DND-41 (cell line): ENCODE measurements at regions not wholly inside any gene's neighbourhood (a gene's known extent, or its start where the extent isn't known, plus 50 kb on each side); places are given as distances from the start of the nearest gene placed in this dataset.

Experiments used
- ATAC-seq: fragments of 200-7000 bp; cut with Tn5 transposase; 3 replicates; pipeline ENCODE4 v1.9.1; 2021; ENCODE audit warnings: low read depth; ENCODE audit not compliant: insufficient read depth
- DNase-seq: peaks from one replicate; pipeline ENCODE4 v3.0.0-alpha.2; 2020
- H2AFZ ChIP-seq: 2 replicates; pipeline ENCODE4 v1.6.0; 2012; ENCODE audit warnings: low read depth, low read length
- H3K27ac ChIP-seq: 2 replicates; pipeline ENCODE4 v1.5.1; 2012; ENCODE audit warnings: low read length, inconsistent platforms
- H3K27me3 ChIP-seq: fragments of 200-600 bp; sonication (generic); 2 replicates; pipeline ENCODE4 v1.6.0; 2012; ENCODE audit warnings: low read length, mild to moderate bottlenecking, inconsistent platforms; ENCODE audit not compliant: insufficient read depth, poor library complexity
- H3K36me3 ChIP-seq: 2 replicates; pipeline ENCODE4 v1.5.1; 2012; ENCODE audit warnings: low read length, inconsistent platforms; ENCODE audit not compliant: insufficient read depth
- H3K4me1 ChIP-seq: 2 replicates; pipeline ENCODE4 v1.5.1; 2012; ENCODE audit warnings: mild to moderate bottlenecking, low read length; ENCODE audit not compliant: insufficient read depth
- H3K4me2 ChIP-seq: 2 replicates; pipeline ENCODE4 v1.6.0; 2012; ENCODE audit warnings: mild to moderate bottlenecking, moderate library complexity, low read length, inconsistent platforms; ENCODE audit not compliant: insufficient read depth
- H3K4me3 ChIP-seq, 2 experiments: fragments of 200-600 bp in 1 of 2; shearing (Covaris generic) in 1 of 2; 2 replicates each; pipeline ENCODE4 v1.5.1; 2012 to 2016; ENCODE audit warnings: inconsistent platforms in 2 of 2, low read length in 2 of 2, mild to moderate bottlenecking in 2 of 2, low read depth in 1 of 2, moderate library complexity in 1 of 2
- H3K79me2 ChIP-seq: 2 replicates; pipeline ENCODE4 v1.6.0; 2012; ENCODE audit warnings: low read length, inconsistent platforms; ENCODE audit not compliant: insufficient read depth
- H3K9ac ChIP-seq: 2 replicates; pipeline ENCODE4 v1.6.0; 2012; ENCODE audit warnings: low read depth, mild to moderate bottlenecking, inconsistent platforms, low read length, moderate library complexity
- H3K9me3 ChIP-seq: 2 replicates; pipeline ENCODE4 v1.5.1; 2012; ENCODE audit warnings: low read length, moderate library complexity, mild to moderate bottlenecking, inconsistent platforms; ENCODE audit not compliant: insufficient read depth, severe bottlenecking
- H4K20me1 ChIP-seq: 2 replicates; pipeline ENCODE4 v1.6.0; 2012; ENCODE audit warnings: low read length; ENCODE audit not compliant: insufficient read depth
- CTCF ChIP-seq: IDR thresholded peaks from 2 replicates; pipeline ENCODE4 v1.5.1; 2012; ENCODE audit warnings: borderline replicate concordance, low read length, moderate library complexity, mild to moderate bottlenecking; ENCODE audit not compliant: poor library complexity, severe bottlenecking; ENCODE audit errors: extremely low read depth
- EZH2 ChIP-seq: IDR thresholded peaks from 3 replicates; pipeline ENCODE4 v1.6.1; 2012; ENCODE audit warnings: borderline replicate concordance, low read depth, mild to moderate bottlenecking, moderate library complexity, low read length, inconsistent platforms; ENCODE audit not compliant: severe bottlenecking

GRCh38 chr11:106249617-106250239 lies 172.3 kb downstream of the AASDHPPT start:
- Histone ChIP-seq H3K4me1 (no peaks in the 10 kb centered on the region), H4K20me1 (no peaks in the 10 kb centered on the region), H3K9me3 (peaks cover 18% of the 10 kb centered on the region), H3K27ac (no peak overlapping the region), H2AFZ (no peak overlapping the region), H3K27me3 (no peaks in the 10 kb centered on the region), H3K79me2 (no peaks in the 10 kb centered on the region), H3K36me3 (no peaks in the 10 kb centered on the region), H3K9ac (no peak overlapping the region), H3K4me2 (no peak overlapping the region), H3K4me3 (no peak overlapping the region)
- ATAC-seq, result no peak
- TF ChIP-seq CTCF, result no peak
- no peak for TF ChIP-seq EZH2
- no peak for DNase-seq

- H2AFZ ChIP-seq, result no peak overlapping the region
- no peak overlapping the region for H3K27ac ChIP-seq
- H3K4me2 ChIP-seq, result no peak overlapping the region
- no peaks in the 10 kb centered on the region for H4K20me1 ChIP-seq
- no peak overlapping the region for H3K9ac ChIP-seq
- no peak for DNase-seq
- H3K9me3 ChIP-seq, result peaks cover 14% of the 10 kb centered on the region
- no peaks in the 10 kb centered on the region for H3K36me3 ChIP-seq
- no peaks in the 10 kb centered on the region for H3K27me3 ChIP-seq
- TF ChIP-seq EZH2 (no peak), CTCF (no peak)
- H3K79me2 ChIP-seq, result no peaks in the 10 kb centered on the region
- H3K4me1 ChIP-seq, result no peaks in the 10 kb centered on the region
- no peak overlapping the region for H3K4me3 ChIP-seq
- no peak for ATAC-seq
Measured at GRCh38 chr11:106262852-106263251, 185.4 kb downstream of the AASDHPPT start.

- no peaks in the 10 kb centered on the region for H4K20me1 ChIP-seq
- H3K9me3 ChIP-seq, result peaks cover 14% of the 10 kb centered on the region
- H3K9ac ChIP-seq, result no peak overlapping the region
- no peak for TF ChIP-seq CTCF
- TF ChIP-seq EZH2, result no peak
- no peak overlapping the region for H2AFZ ChIP-seq
- H3K79me2 ChIP-seq, result no peaks in the 10 kb centered on the region
- H3K27me3 ChIP-seq, result no peaks in the 10 kb centered on the region
- no peak for DNase-seq
- no peak for ATAC-seq
- no peak overlapping the region for H3K27ac ChIP-seq
- no peak overlapping the region for H3K4me3 ChIP-seq
- no peaks in the 10 kb centered on the region for H3K36me3 ChIP-seq
- no peaks in the 10 kb centered on the region for H3K4me1 ChIP-seq
- no peak overlapping the region for H3K4me2 ChIP-seq
Measured at GRCh38 chr11:106263527-106263926, 186.1 kb downstream of the AASDHPPT start.
